Fibroblast of skin of back (primary cell): ENCODE measurements at regions not wholly inside any gene's neighbourhood (a gene's known extent, or its start where the extent isn't known, plus 50 kb on each side); places are given as distances from the start of the nearest gene placed in this dataset.
"Not testable (repeated sequence)": the region's sequence is repeated elsewhere in the genome, so short reads cannot be mapped to it uniquely, and the experiment has no call there.

ENCODE experiments used
- DNase-seq: peaks from one replicate; pipeline ENCODE4 v3.0.0-alpha.2; 2013

- DNase-seq, result no peak
Observed at GRCh38 chr18:68428661-68429060, 286.2 kb downstream of the TMX3 start.

GRCh38 chr18:68427951-68428401 lies 286.9 kb downstream of the TMX3 start:
- DNase-seq, result peak; percentile 81

- DNase-seq, result peak; percentile 43
Observed at GRCh38 chr18:68426731-68427315, 288.1 kb downstream of the TMX3 start.

GRCh38 chr18:68418881-68419280 lies 296.0 kb downstream of the TMX3 start:
- no peak for DNase-seq

- DNase-seq, result no peak
Observed at GRCh38 chr18:68418226-68418868, 296.6 kb downstream of the TMX3 start.

GRCh38 chr18:68417826-68418225 lies 297.1 kb downstream of the TMX3 start:
- DNase-seq, result no peak

GRCh38 chr18:68417166-68417799 lies 297.6 kb downstream of the TMX3 start:
- no peak for DNase-seq

GRCh38 chr18:68414407-68414806 lies 300.5 kb downstream of the TMX3 start:
- no peak for DNase-seq

GRCh38 chr18:68409576-68409975 lies 305.3 kb downstream of the TMX3 start:
- no peak for DNase-seq

GRCh38 chr18:68406761-68407160 lies 308.1 kb downstream of the TMX3 start:
- peak; percentile 44 for DNase-seq

GRCh38 chr18:68402784-68403183 lies 312.1 kb downstream of the TMX3 start:
- no peak for DNase-seq

- no peak for DNase-seq
Observed at GRCh38 chr18:68400889-68401288, 314.0 kb downstream of the TMX3 start.

- no peak for DNase-seq
Observed at GRCh38 chr18:68399721-68400120, 315.2 kb downstream of the TMX3 start.

GRCh38 chr18:68397241-68398035 lies 317.5 kb downstream of the TMX3 start:
- DNase-seq, result no peak

- DNase-seq, result peak; percentile 71
Observed at GRCh38 chr18:68394705-68395104, 320.2 kb downstream of the TMX3 start.

GRCh38 chr18:68391801-68392200 lies 323.1 kb downstream of the TMX3 start:
- DNase-seq, result no peak

- no peak for DNase-seq
Observed at GRCh38 chr18:68387246-68387645, 327.7 kb downstream of the TMX3 start.

- not testable (repeated sequence) for DNase-seq
Observed at GRCh38 chr18:68383979-68384378, 330.9 kb downstream of the TMX3 start.

GRCh38 chr18:68376926-68377325 lies 338.0 kb downstream of the TMX3 start:
- no peak for DNase-seq

- no peak for DNase-seq
Observed at GRCh38 chr18:68362907-68363306, 352.0 kb downstream of the TMX3 start.

- no peak for DNase-seq
Observed at GRCh38 chr18:68355637-68356036, 359.3 kb downstream of the TMX3 start.

GRCh38 chr18:68354176-68354575 lies 360.7 kb downstream of the TMX3 start:
- no peak for DNase-seq

GRCh38 chr18:68342039-68342659 lies 372.8 kb downstream of the TMX3 start:
- no peak for DNase-seq
